GM19468 (cell line): ENCODE measurements at regions not wholly inside any gene's neighbourhood (a gene's known extent, or its start where the extent isn't known, plus 50 kb on each side); places are given as distances from the start of the nearest gene placed in this dataset.

Source experiments
- ATAC-seq: cut with Tn5 transposase; IDR thresholded peaks from one replicate; pipeline ENCODE4 v1.9.1; 2021; ENCODE audit warnings: mild to moderate bottlenecking, moderate library complexity, moderate number of reproducible peaks; ENCODE audit not compliant: unreplicated experiment; ENCODE audit errors: extremely low read depth

GRCh38 chr21:16070207-16070651 lies 340.4 kb downstream of the USP25 start:
- no peak for ATAC-seq

GRCh38 chr21:16071092-16071491 lies 341.3 kb downstream of the USP25 start:
- no peak for ATAC-seq

GRCh38 chr21:16071761-16072160 lies 342.0 kb downstream of the USP25 start:
- no peak for ATAC-seq

- no peak for ATAC-seq
These were observed 342.4 kb downstream of the USP25 start for GRCh38 chr21:16072221-16072620.

GRCh38 chr21:16072737-16073136 lies 343.0 kb downstream of the USP25 start:
- ATAC-seq: no peak

- ATAC-seq: no peak
These were observed 343.8 kb downstream of the USP25 start for GRCh38 chr21:16073586-16073985.

GRCh38 chr21:16074950-16075489 lies 345.2 kb downstream of the USP25 start:
- ATAC-seq: no peak

GRCh38 chr21:16075649-16076282 lies 346.0 kb downstream of the USP25 start:
- ATAC-seq: no peak

GRCh38 chr21:16076465-16076864 lies 346.7 kb downstream of the USP25 start:
- ATAC-seq: no peak

- no peak for ATAC-seq
These were observed 348.6 kb downstream of the USP25 start for GRCh38 chr21:16078382-16078781.

GRCh38 chr21:16079830-16080229 lies 350.0 kb downstream of the USP25 start:
- no peak for ATAC-seq

- ATAC-seq: no peak
These were observed 351.5 kb downstream of the USP25 start for GRCh38 chr21:16081304-16081703.

GRCh38 chr21:16082038-16082816 lies 352.4 kb downstream of the USP25 start:
- ATAC-seq: no peak

GRCh38 chr21:16084776-16085364 lies 355.1 kb downstream of the USP25 start:
- ATAC-seq: no peak

- ATAC-seq: no peak
These were observed 355.6 kb downstream of the USP25 start for GRCh38 chr21:16085421-16085820.

GRCh38 chr21:16086121-16086520 lies 356.3 kb downstream of the USP25 start:
- ATAC-seq: no peak

- ATAC-seq: no peak
These were observed 357.2 kb downstream of the USP25 start for GRCh38 chr21:16086936-16087335.

GRCh38 chr21:16087523-16087922 lies 357.7 kb downstream of the USP25 start:
- no peak for ATAC-seq

GRCh38 chr21:16088056-16088455 lies 358.3 kb downstream of the USP25 start:
- ATAC-seq: no peak

- ATAC-seq: no peak
These were observed 365.2 kb downstream of the USP25 start for GRCh38 chr21:16095005-16095404.

GRCh38 chr21:16096988-16097387 lies 367.2 kb downstream of the USP25 start:
- no peak for ATAC-seq
